CD4-positive, CD25-positive, alpha-beta regulatory T cell (primary cell): ENCODE measurements at regions not wholly inside any gene's neighbourhood (a gene's known extent, or its start where the extent isn't known, plus 50 kb on each side); places are given as distances from the start of the nearest gene placed in this dataset.
"Not testable (repeated sequence)": the region's sequence is repeated elsewhere in the genome, so short reads cannot be mapped to it uniquely, and the experiment has no call there.

ENCODE experiments used
- ATAC-seq, 2 donors: fragments of 150-1000 bp; cut with Tn5 transposase; one replicate each; pipeline ENCODE4 v1.10.0; 2021; ENCODE audit warnings: low read depth in 2 of 2, moderate number of reproducible peaks in 2 of 2, moderate library complexity in 1 of 2
- DNase-seq, 3 donors: peaks; one replicate each; pipeline versions ENCODE4 v3.0.0 to v3.0.0-alpha.2; 2012 to 2022; ENCODE audit warnings: mixed read lengths in 1 of 3
- H3K27ac ChIP-seq: one replicate; pipeline ENCODE4 v1.7.0; 2013; ENCODE audit warnings: mild to moderate bottlenecking, low read length; ENCODE audit not compliant: insufficient read depth, poor library complexity, severe bottlenecking
- H3K27me3 ChIP-seq: one replicate; pipeline ENCODE4 v1.7.0; 2013; ENCODE audit warnings: low read length; ENCODE audit not compliant: control insufficient read depth, insufficient read depth
- H3K36me3 ChIP-seq: one replicate; pipeline ENCODE4 v1.7.0; 2013; ENCODE audit warnings: mild to moderate bottlenecking, low read length, moderate library complexity; ENCODE audit not compliant: control insufficient read depth, insufficient read depth
- H3K4me1 ChIP-seq: 2 replicates; pipeline ENCODE4 v1.7.0; 2013; ENCODE audit warnings: mild to moderate bottlenecking, low read length; ENCODE audit not compliant: insufficient read depth, control insufficient read depth, poor library complexity, severe bottlenecking
- H3K4me3 ChIP-seq: one replicate; pipeline ENCODE4 v1.7.0; 2013; ENCODE audit warnings: low read depth, mild to moderate bottlenecking, low read length, moderate library complexity
- H3K9me3 ChIP-seq, 2 experiments: 1 replicate in 1 of 2; 2 replicates in 1 of 2; pipeline ENCODE4 v1.7.0; 2013; ENCODE audit warnings: low read length in 2 of 2, mild to moderate bottlenecking in 1 of 2, moderate library complexity in 1 of 2; ENCODE audit not compliant: control insufficient read depth in 2 of 2
- H3K27ac Mint-ChIP-seq, 3 donors: one replicate each; pipeline ENCODE4 v1.8.0; 2020 to 2022; ENCODE audit warnings: mild to moderate bottlenecking in 3 of 3, mixed read lengths in 3 of 3, moderate library complexity in 2 of 3
- H3K27me3 Mint-ChIP-seq: one replicate; pipeline ENCODE4 v1.8.0; 2022; ENCODE audit warnings: mild to moderate bottlenecking, mixed read lengths
- H3K36me3 Mint-ChIP-seq: one replicate; pipeline ENCODE4 v1.8.0; 2020; ENCODE audit warnings: mixed read lengths
- H3K4me1 Mint-ChIP-seq, 4 donors: one replicate each; pipeline ENCODE4 v1.8.0; 2020 to 2022; ENCODE audit warnings: mixed read lengths in 4 of 4, mild to moderate bottlenecking in 1 of 4
- H3K4me3 Mint-ChIP-seq, 4 donors: one replicate each; pipeline ENCODE4 v1.8.0; 2020 to 2022; ENCODE audit warnings: mild to moderate bottlenecking in 4 of 4, mixed read lengths in 4 of 4, moderate library complexity in 3 of 4
- H3K9me3 Mint-ChIP-seq, 7 donors: one replicate each; pipeline ENCODE4 v1.8.0; 2020 to 2022; ENCODE audit warnings: mixed read lengths in 7 of 7, mild to moderate bottlenecking in 3 of 7, moderate library complexity in 2 of 7

DNA sequence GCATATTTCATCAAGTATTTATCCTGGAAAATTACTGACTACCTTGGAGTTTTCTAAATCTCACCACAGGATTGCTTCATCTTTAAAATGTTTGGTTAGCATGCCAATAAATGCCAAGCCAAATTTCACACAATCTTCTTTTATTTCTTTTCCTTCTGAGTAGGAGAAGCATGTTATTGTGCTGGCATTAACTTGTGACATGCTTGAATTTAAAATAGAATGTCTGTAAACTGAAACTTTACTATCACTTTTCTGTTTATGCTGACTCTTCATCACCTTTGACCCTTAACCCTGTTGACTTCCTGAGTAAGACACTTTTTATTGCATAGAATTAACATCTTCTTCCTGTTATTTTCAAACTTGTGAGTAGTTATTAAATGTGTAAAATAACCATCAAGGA, 56.2 kb upstream of the LRRTM4 start:
- no peaks in the 10 kb centered on the region for H3K36me3 ChIP-seq
- no peaks in the 10 kb centered on the region for H3K27me3 ChIP-seq
- Mint-ChIP-seq H3K4me1 (no peaks in the 10 kb centered on the region), H3K27me3 (no peaks in the 10 kb centered on the region), H3K36me3 (no peaks in the 10 kb centered on the region), H3K9me3 (peaks cover 4 to 19% (median 6%) of the 10 kb centered on the region in 7 donors), H3K4me3 (no peak overlapping the region), H3K27ac (no peak overlapping the region)
- H3K4me1 ChIP-seq = no peaks in the 10 kb centered on the region
- ATAC-seq (no peak), DNase-seq (no peak)
- H3K4me3 ChIP-seq = no peak overlapping the region
- H3K9me3 ChIP-seq = peaks cover 0 to 3% of the 10 kb centered on the region in 2 experiments
- H3K27ac ChIP-seq = no peak overlapping the region

- H3K27ac ChIP-seq = no peak overlapping the region
- H3K4me1 ChIP-seq = no peaks in the 10 kb centered on the region
- H3K4me3 Mint-ChIP-seq = no peak overlapping the region
- H3K9me3 ChIP-seq = peaks cover 0 to 2% of the 10 kb centered on the region in 2 experiments
- DNase-seq = no peak
- H3K27me3 Mint-ChIP-seq = no peaks in the 10 kb centered on the region
- no peaks in the 10 kb centered on the region for H3K36me3 ChIP-seq
- H3K27me3 ChIP-seq = no peaks in the 10 kb centered on the region
- H3K9me3 Mint-ChIP-seq = peaks cover 4 to 27% (median 6%) of the 10 kb centered on the region in 7 donors
- H3K4me3 ChIP-seq = no peak overlapping the region
- no peak overlapping the region for H3K27ac Mint-ChIP-seq
- ATAC-seq = no peak
- H3K36me3 Mint-ChIP-seq = no peaks in the 10 kb centered on the region
- peaks cover 0 to 5% (median 0%) of the 10 kb centered on the region in 4 donors for H3K4me1 Mint-ChIP-seq
Observed at GRCh38 chr2:77579076-77579769, 57.0 kb upstream of the LRRTM4 start.

GRCh38 chr2:77588438-77588837, 66.3 kb upstream of the LRRTM4 start:
- Histone ChIP-seq H3K4me1 (no peaks in the 10 kb centered on the region), H3K27ac (no peak overlapping the region), H3K4me3 (no peak overlapping the region), H3K9me3 (peaks cover 5 to 13% of the 10 kb centered on the region in 2 experiments), H3K36me3 (no peaks in the 10 kb centered on the region), H3K27me3 (no peaks in the 10 kb centered on the region)
- DNase-seq (no peak), ATAC-seq (no peak)
- no peak overlapping the region for H3K4me3 Mint-ChIP-seq
- no peak overlapping the region for H3K27ac Mint-ChIP-seq
- peaks cover 0 to 5% (median 0%) of the 10 kb centered on the region in 4 donors for H3K4me1 Mint-ChIP-seq
- peaks cover 7 to 16% (median 8%) of the 10 kb centered on the region in 7 donors for H3K9me3 Mint-ChIP-seq
- no peaks in the 10 kb centered on the region for H3K27me3 Mint-ChIP-seq
- no peaks in the 10 kb centered on the region for H3K36me3 Mint-ChIP-seq

DNA sequence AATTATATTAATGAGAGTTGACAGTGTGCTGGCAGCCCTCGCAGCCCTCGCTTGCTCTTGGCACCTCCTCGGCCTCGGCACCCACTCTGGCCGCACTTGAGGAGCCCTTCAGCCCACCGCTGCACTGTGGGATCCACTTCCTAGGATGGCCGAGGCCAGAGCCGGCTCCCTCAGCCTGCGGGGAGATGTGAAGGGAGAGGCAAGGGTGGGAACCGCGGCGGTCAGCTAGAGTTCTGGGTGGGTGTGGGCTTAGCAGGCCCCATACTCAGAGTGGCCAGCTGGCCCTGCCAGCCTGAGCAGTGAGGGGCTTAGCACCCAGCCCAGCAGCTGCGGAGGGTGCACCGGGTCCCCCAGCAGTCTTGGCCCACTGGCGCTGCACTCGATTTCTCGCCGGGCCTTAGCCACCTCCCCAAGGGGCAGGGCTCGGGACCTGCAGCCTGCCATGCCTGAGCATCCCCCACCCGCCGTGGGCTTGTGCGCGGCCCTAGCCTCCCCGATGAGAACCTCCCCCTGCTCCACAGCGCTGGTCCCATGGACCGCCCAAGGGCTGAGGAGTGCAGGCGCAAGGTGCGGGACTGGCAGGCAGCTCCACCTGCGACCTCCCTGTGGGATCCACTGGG, 68.2 kb upstream of the LRRTM4 start:
- H3K36me3 ChIP-seq = no peaks in the 10 kb centered on the region
- H3K9me3 ChIP-seq = peaks cover 5 to 13% of the 10 kb centered on the region in 2 experiments
- Mint-ChIP-seq H3K4me1 (no peaks in the 10 kb centered on the region), H3K9me3 (peaks cover 0 to 18% (median 8%) of the 10 kb centered on the region in 7 donors), H3K36me3 (no peaks in the 10 kb centered on the region), H3K4me3 (no peak overlapping the region), H3K27me3 (no peaks in the 10 kb centered on the region), H3K27ac (no peak overlapping the region)
- H3K4me3 ChIP-seq = no peak overlapping the region
- ATAC-seq (no peak), DNase-seq (no peak)
- no peaks in the 10 kb centered on the region for H3K27me3 ChIP-seq
- no peaks in the 10 kb centered on the region for H3K4me1 ChIP-seq
- H3K27ac ChIP-seq = no peak overlapping the region

GRCh38 chr2:77592955-77593354, 70.8 kb upstream of the LRRTM4 start:
- H3K4me3 ChIP-seq, H3K4me1 Mint-ChIP-seq, H3K36me3 ChIP-seq, H3K27ac Mint-ChIP-seq, ATAC-seq, H3K27ac ChIP-seq, H3K4me3 Mint-ChIP-seq, H3K36me3 Mint-ChIP-seq, H3K27me3 Mint-ChIP-seq, H3K27me3 ChIP-seq, H3K4me1 ChIP-seq, DNase-seq: not testable (repeated sequence)
- peaks cover 5 to 11% of the 10 kb centered on the region in 2 experiments for H3K9me3 ChIP-seq
- H3K9me3 Mint-ChIP-seq = peaks cover 0 to 18% (median 7%) of the 10 kb centered on the region in 7 donors

DNA sequence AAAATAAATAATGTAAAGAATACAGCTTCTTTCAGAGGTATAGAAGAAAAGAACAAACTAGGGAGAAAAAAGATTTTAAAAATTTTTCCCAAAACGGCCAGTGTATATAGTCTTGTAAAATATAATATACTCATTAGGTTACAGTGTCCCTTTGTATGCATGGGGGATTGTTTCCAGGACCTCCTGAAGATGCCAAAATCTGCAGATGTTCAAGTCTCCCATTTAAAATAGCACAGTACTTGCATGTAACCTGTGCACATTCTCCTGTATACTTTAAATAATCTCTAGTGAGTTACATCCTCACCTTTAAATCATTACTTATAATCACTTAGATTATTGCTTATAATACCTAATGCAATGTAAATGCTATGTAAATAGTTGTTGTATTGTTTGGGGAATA, 80.6 kb upstream of the LRRTM4 start:
- Histone ChIP-seq H3K27me3 (no peaks in the 10 kb centered on the region), H3K4me3 (no peak overlapping the region), H3K4me1 (no peaks in the 10 kb centered on the region), H3K36me3 (no peaks in the 10 kb centered on the region), H3K27ac (no peak overlapping the region), H3K9me3 (peaks cover 3 to 7% of the 10 kb centered on the region in 2 experiments)
- ATAC-seq (no peak), DNase-seq (no peak)
- Mint-ChIP-seq H3K4me1 (no peaks in the 10 kb centered on the region), H3K27ac (no peak overlapping the region), H3K27me3 (no peaks in the 10 kb centered on the region), H3K4me3 (no peak overlapping the region), H3K9me3 (peaks cover 0 to 8% (median 2%) of the 10 kb centered on the region in 7 donors), H3K36me3 (no peaks in the 10 kb centered on the region)

GRCh38 chr2:77604953-77605929, 83.1 kb upstream of the LRRTM4 start:
- no peaks in the 10 kb centered on the region for H3K4me1 ChIP-seq
- H3K4me3 ChIP-seq = no peak overlapping the region
- peaks cover 8 to 16% of the 10 kb centered on the region in 2 experiments for H3K9me3 ChIP-seq
- no peak overlapping the region for H3K27ac ChIP-seq
- H3K27me3 Mint-ChIP-seq = no peaks in the 10 kb centered on the region
- H3K4me1 Mint-ChIP-seq = no peaks in the 10 kb centered on the region
- no peaks in the 10 kb centered on the region for H3K36me3 Mint-ChIP-seq
- H3K27ac Mint-ChIP-seq = no peak overlapping the region
- no peak overlapping the region for H3K4me3 Mint-ChIP-seq
- peaks cover 0 to 8% (median 2%) of the 10 kb centered on the region in 7 donors for H3K9me3 Mint-ChIP-seq
- no peaks in the 10 kb centered on the region for H3K36me3 ChIP-seq
- ATAC-seq (no peak), DNase-seq (no peak)
- H3K27me3 ChIP-seq = no peaks in the 10 kb centered on the region
